B cell (primary cell): ENCODE measurements at regions not wholly inside any gene's neighbourhood (a gene's known extent, or its start where the extent isn't known, plus 50 kb on each side); places are given as distances from the start of the nearest gene placed in this dataset.

ENCODE experiments used
- ATAC-seq: fragments of 200-7000 bp; cut with Tn5 transposase; one replicate; pipeline ENCODE4 v1.10.0; 2021; ENCODE audit warnings: low read depth, mild to moderate bottlenecking, moderate number of reproducible peaks, moderate library complexity
- CTCF ChIA-PET: fragments of 350-600 bp; sonication (Branson Sonifier 250); formaldehyde crosslinking; loops from one replicate; lab custom pipeline; 2021; ENCODE audit warnings: antibody characterized with exemption, inconsistent platforms; lab: Charles Lee
- POLR2A ChIA-PET: fragments of 350-600 bp; sonication (Branson Sonifier 250); formaldehyde crosslinking; loops from one replicate; lab custom pipeline; 2021; ENCODE audit warnings: antibody characterized with exemption; lab: Charles Lee
- DNase-seq: peaks from one replicate; pipeline ENCODE4 v3.0.0; 2013
- H2AFZ ChIP-seq: 2 replicates; pipeline ENCODE4 v1.6.1; 2012; ENCODE audit warnings: mild to moderate bottlenecking, low read depth, low read length; ENCODE audit not compliant: insufficient read depth, poor library complexity, severe bottlenecking
- H3K27ac ChIP-seq, 2 donors: 1 replicate in 1 of 2; 2 replicates in 1 of 2; pipeline ENCODE4 v1.5.1; 2012 to 2013; ENCODE audit warnings: low read length in 2 of 2, mild to moderate bottlenecking in 2 of 2, moderate library complexity in 1 of 2
- H3K27me3 ChIP-seq, 4 experiments: fragments of 200-600 bp in 1 of 4; sonication (generic) in 1 of 4; replicated peaks in 1 of 4; 1 replicate in 2 of 4; 2 replicates in 2 of 4; pipeline versions ENCODE4 v1.6.1 to v1.7.0; 2013 to 2016; ENCODE audit warnings: low read length in 3 of 4, mild to moderate bottlenecking in 2 of 4, mixed read lengths in 1 of 4, moderate library complexity in 1 of 4; ENCODE audit not compliant: insufficient read depth in 4 of 4, control insufficient read depth in 3 of 4; ENCODE audit errors: control extremely low read depth in 1 of 4
- H3K36me3 ChIP-seq, 2 experiments: replicated peaks in 1 of 2; 1 replicate in 1 of 2; 2 replicates in 1 of 2; pipeline versions ENCODE4 v1.6.1 to v1.7.1; 2013; ENCODE audit warnings: low read length in 1 of 2; ENCODE audit not compliant: insufficient read depth in 2 of 2, control insufficient read depth in 1 of 2; ENCODE audit errors: control extremely low read depth in 1 of 2, extremely low read depth in 1 of 2
- H3K4me1 ChIP-seq, 2 donors: fragments of 200-600 bp in 1 of 2; sonication (generic) in 1 of 2; 1 replicate in 1 of 2; 2 replicates in 1 of 2; pipeline versions ENCODE4 v1.5.1 to v1.6.1; 2013 to 2017; ENCODE audit warnings: low read length in 2 of 2; ENCODE audit not compliant: control insufficient read depth in 2 of 2, insufficient read depth in 2 of 2
- H3K4me2 ChIP-seq: replicated peaks from 2 replicates; pipeline ENCODE3; 2012; ENCODE audit warnings: mild to moderate bottlenecking, low read depth, low read length; ENCODE audit not compliant: poor library complexity, severe bottlenecking
- H3K4me3 ChIP-seq, 5 experiments: fragments of 200-600 bp in 1 of 5; sonication (generic) in 1 of 5; 1 replicate in 3 of 5; 2 replicates in 2 of 5; pipeline versions ENCODE4 v1.5.1 to v1.7.0; 2011 to 2016; ENCODE audit warnings: low read length in 4 of 5, mild to moderate bottlenecking in 4 of 5, low read depth in 2 of 5, control low read depth in 1 of 5, moderate library complexity in 1 of 5; ENCODE audit not compliant: insufficient read depth in 1 of 5; ENCODE audit errors: control extremely low read depth in 1 of 5, extremely low read depth in 1 of 5
- H3K79me2 ChIP-seq: fragments of 200-600 bp; sonication (generic); one replicate; pipeline ENCODE4 v1.6.0; 2016; ENCODE audit warnings: low read length; ENCODE audit not compliant: control insufficient read depth, insufficient read depth
- H3K9ac ChIP-seq: fragments of 200-600 bp; sonication (generic); 2 replicates; pipeline ENCODE4 v1.6.1; 2017; ENCODE audit warnings: mild to moderate bottlenecking, low read length, moderate library complexity
- H3K9me3 ChIP-seq, 3 donors: one replicate each; pipeline versions ENCODE4 v1.6.1 to v1.7.1; 2013; ENCODE audit warnings: low read length in 2 of 3; ENCODE audit not compliant: control insufficient read depth in 2 of 3, insufficient read depth in 1 of 3; ENCODE audit errors: control extremely low read depth in 1 of 3
- H4K20me1 ChIP-seq: 2 replicates; pipeline ENCODE4 v1.6.0; 2012; ENCODE audit warnings: mild to moderate bottlenecking, low read length; ENCODE audit not compliant: insufficient read depth, control insufficient read depth, poor library complexity, severe bottlenecking
- H3K27ac Mint-ChIP-seq: one replicate; pipeline ENCODE4 v1.8.0; 2021; ENCODE audit warnings: mixed read lengths
- H3K27me3 Mint-ChIP-seq: one replicate; pipeline ENCODE4 v1.8.0; 2021; ENCODE audit warnings: mixed read lengths
- H3K4me1 Mint-ChIP-seq: one replicate; pipeline ENCODE4 v1.8.0; 2021; ENCODE audit warnings: mixed read lengths
- H3K4me3 Mint-ChIP-seq: one replicate; pipeline ENCODE4 v1.8.0; 2021; ENCODE audit warnings: mixed read lengths
- H3K9me3 Mint-ChIP-seq: one replicate; pipeline ENCODE4 v1.8.0; 2022; ENCODE audit warnings: mixed read lengths; ENCODE audit not compliant: insufficient read depth
- EZH2 ChIP-seq: IDR thresholded peaks from 2 replicates; pipeline ENCODE4 v1.6.1; 2012; ENCODE audit warnings: borderline replicate concordance, low read depth, mild to moderate bottlenecking, moderate library complexity, low read length; ENCODE audit not compliant: insufficient read depth, poor library complexity, severe bottlenecking
- WGBS: methylation state at CpG from one replicate; pipeline ENCODE4 v1.1.5; 2013; ENCODE audit warnings: missing lambda C conversion rate; ENCODE audit not compliant: insufficient coverage; 5-methylcytosine and 5-hydroxymethylcytosine counted together
- intact Hi-C: fragments of 100-400 bp; cut with micrococcal nuclease; formaldehyde crosslinking; loops from one replicate; pipeline ENCODE4 v1.10.0; 2022
- TF ChIP-seq, protein P1 (sequence below): fragments of 200-600 bp; IDR thresholded peaks from one replicate; pipeline ENCODE4 v1.8.0; 2022; ENCODE audit warnings: antibody characterized with exemption, mild to moderate bottlenecking

DNA sequence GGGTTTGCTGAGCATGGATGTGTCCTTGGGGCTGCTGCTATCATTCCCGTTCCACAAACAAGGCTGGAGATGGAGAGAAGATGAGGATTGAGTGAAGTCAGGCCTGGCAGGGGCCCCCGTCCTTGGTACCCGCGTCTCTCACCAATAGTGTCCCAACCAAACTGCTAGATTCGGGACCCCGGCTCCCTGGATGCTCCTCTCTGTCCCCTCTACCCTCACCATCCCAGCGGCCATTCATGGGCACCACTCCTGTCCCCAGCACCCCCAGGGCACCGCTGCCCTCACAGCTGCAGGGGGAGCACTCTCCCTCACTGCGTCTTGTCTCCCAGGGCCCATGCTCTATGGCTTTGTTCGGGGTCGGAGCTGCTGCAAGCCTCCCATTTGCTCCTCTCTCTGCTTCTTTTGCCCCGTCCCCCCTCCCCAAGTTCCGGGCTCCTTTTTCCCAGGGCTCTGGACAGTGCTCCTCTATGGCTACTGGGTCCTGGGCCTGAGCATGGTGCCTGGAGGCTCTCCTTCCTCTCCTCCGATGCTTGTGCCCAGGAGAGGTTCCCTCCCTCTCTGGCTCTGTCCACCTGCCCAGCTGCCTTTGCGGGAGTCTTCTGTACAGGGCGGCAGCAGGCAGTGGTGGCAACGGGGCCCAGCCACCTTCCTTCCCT is 219.5 kb downstream of the TEX29 start:
- H3K4me3 ChIP-seq, result no peak overlapping the region
- no peaks in the 10 kb centered on the region for H3K79me2 ChIP-seq
- H3K9me3 Mint-ChIP-seq, result peaks cover 6% of the 10 kb centered on the region
- H3K9ac ChIP-seq, result no peak overlapping the region
- H3K27me3 Mint-ChIP-seq, result peaks cover 10% of the 10 kb centered on the region
- no peaks in the 10 kb centered on the region for H3K4me1 Mint-ChIP-seq
- DNase-seq (no peak), ATAC-seq (no peak)
- no peaks in the 10 kb centered on the region for H3K4me1 ChIP-seq
- no peak overlapping the region for H3K4me2 ChIP-seq
- H3K27ac ChIP-seq, result no peak overlapping the region
- ChIA-PET CTCF (no interaction called here), POLR2A (no interaction called here)
- TF ChIP-seq, protein P1, sequence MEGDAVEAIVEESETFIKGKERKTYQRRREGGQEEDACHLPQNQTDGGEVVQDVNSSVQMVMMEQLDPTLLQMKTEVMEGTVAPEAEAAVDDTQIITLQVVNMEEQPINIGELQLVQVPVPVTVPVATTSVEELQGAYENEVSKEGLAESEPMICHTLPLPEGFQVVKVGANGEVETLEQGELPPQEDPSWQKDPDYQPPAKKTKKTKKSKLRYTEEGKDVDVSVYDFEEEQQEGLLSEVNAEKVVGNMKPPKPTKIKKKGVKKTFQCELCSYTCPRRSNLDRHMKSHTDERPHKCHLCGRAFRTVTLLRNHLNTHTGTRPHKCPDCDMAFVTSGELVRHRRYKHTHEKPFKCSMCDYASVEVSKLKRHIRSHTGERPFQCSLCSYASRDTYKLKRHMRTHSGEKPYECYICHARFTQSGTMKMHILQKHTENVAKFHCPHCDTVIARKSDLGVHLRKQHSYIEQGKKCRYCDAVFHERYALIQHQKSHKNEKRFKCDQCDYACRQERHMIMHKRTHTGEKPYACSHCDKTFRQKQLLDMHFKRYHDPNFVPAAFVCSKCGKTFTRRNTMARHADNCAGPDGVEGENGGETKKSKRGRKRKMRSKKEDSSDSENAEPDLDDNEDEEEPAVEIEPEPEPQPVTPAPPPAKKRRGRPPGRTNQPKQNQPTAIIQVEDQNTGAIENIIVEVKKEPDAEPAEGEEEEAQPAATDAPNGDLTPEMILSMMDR, result no peak
- no peak for TF ChIP-seq EZH2
- no peak overlapping the region for H3K27ac Mint-ChIP-seq
- H4K20me1 ChIP-seq, result no peaks in the 10 kb centered on the region
- peaks cover 0 to 6% (median 0%) of the 10 kb centered on the region in 3 donors for H3K9me3 ChIP-seq
- intact Hi-C loops, result no loop called here
- H2AFZ ChIP-seq, result no peak overlapping the region
- WGBS, result 85% methylated on average over 12 of the region's 17 CpGs
- H3K27me3 ChIP-seq, result peaks cover 0 to 4% (median 2%) of the 10 kb centered on the region in 4 experiments
- no peaks in the 10 kb centered on the region for H3K36me3 ChIP-seq
- H3K4me3 Mint-ChIP-seq, result no peak overlapping the region

DNA sequence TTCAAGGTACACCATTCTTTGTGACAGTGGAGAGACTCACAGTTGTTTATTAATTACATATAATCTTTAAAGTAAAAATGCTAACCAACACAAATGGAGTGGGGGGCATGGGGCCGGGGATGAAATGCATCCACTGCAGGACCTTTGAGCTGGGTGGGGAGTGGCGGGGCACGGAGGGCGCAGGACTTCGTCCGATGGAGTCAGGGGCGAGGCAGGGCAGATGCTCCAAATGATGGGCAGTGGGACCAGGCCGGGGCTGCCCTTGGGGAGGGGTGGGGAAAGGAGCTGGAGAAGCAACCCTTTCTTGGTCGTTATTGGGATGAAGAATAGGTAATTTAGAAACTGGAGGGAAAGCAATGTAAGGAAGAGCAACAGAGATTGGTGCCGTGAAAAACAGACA is 220.0 kb downstream of the TEX29 start:
- peaks cover 0 to 4% (median 1%) of the 10 kb centered on the region in 4 experiments for H3K27me3 ChIP-seq
- no peaks in the 10 kb centered on the region for H3K36me3 ChIP-seq
- intact Hi-C loops, result no loop called here
- peaks cover 0 to 6% (median 0%) of the 10 kb centered on the region in 3 donors for H3K9me3 ChIP-seq
- H3K27me3 Mint-ChIP-seq, result peaks cover 6% of the 10 kb centered on the region
- no peak overlapping the region for H3K27ac ChIP-seq
- no peaks in the 10 kb centered on the region for H3K4me1 Mint-ChIP-seq
- H3K4me3 ChIP-seq, result no peak overlapping the region
- CTCF ChIA-PET, result no interaction called here
- no peak for DNase-seq
- POLR2A ChIA-PET, result no interaction called here
- no peaks in the 10 kb centered on the region for H3K4me1 ChIP-seq
- no peak overlapping the region for H3K27ac Mint-ChIP-seq
- H3K79me2 ChIP-seq, result no peaks in the 10 kb centered on the region
- no peak overlapping the region for H2AFZ ChIP-seq
- no peak overlapping the region for H3K4me2 ChIP-seq
- no peak overlapping the region for H3K9ac ChIP-seq
- no peak overlapping the region for H3K4me3 Mint-ChIP-seq
- H3K9me3 Mint-ChIP-seq, result peaks cover 6% of the 10 kb centered on the region
- no peak for ATAC-seq
- TF ChIP-seq, protein P1, result no peak
- TF ChIP-seq EZH2, result no peak
- WGBS, result 75% methylated on average over 4 of the region's 10 CpGs
- no peaks in the 10 kb centered on the region for H4K20me1 ChIP-seq
